ENCODE measurements at regions not wholly inside any gene's neighbourhood (a gene's known extent, or its start where the extent isn't known, plus 50 kb on each side); places are given as distances from the start of the nearest gene placed in this dataset.
"Not testable (repeated sequence)": the region's sequence is repeated elsewhere in the genome, so short reads cannot be mapped to it uniquely, and the experiment has no call there.

GRCh38 chr3:135558150-135558783, 407.3 kb upstream of the PPP2R3A start:
- DNase-seq (ENCODE audit: low read depth) = no peak

GRCh38 chr3:135558906-135559305, 406.6 kb upstream of the PPP2R3A start:
- DNase-seq (ENCODE audit: low read depth) = no peak

- DNase-seq (ENCODE audit: low read depth) = no peak
These were observed 405.7 kb upstream of the PPP2R3A start for GRCh38 chr3:135559802-135560201.

- DNase-seq (ENCODE audit: low read depth) = no peak
These were observed 404.7 kb upstream of the PPP2R3A start for GRCh38 chr3:135560847-135561246.

GRCh38 chr3:135564696-135565095, 400.8 kb upstream of the PPP2R3A start:
- DNase-seq (ENCODE audit: low read depth) = no peak

GRCh38 chr3:135565546-135565945, 400.0 kb upstream of the PPP2R3A start:
- DNase-seq (ENCODE audit: low read depth) = no peak

GRCh38 chr3:135567223-135567622, 398.3 kb upstream of the PPP2R3A start:
- no peak for DNase-seq (ENCODE audit: low read depth)

GRCh38 chr3:135576751-135577150, 388.8 kb upstream of the PPP2R3A start:
- DNase-seq (ENCODE audit: low read depth) = no peak

GRCh38 chr3:135581806-135582205, 383.7 kb upstream of the PPP2R3A start:
- no peak for DNase-seq (ENCODE audit: low read depth)

- no peak for DNase-seq (ENCODE audit: low read depth)
These were observed 382.7 kb upstream of the PPP2R3A start for GRCh38 chr3:135582800-135583199.

- no peak for DNase-seq (ENCODE audit: low read depth)
These were observed 369.0 kb upstream of the PPP2R3A start for GRCh38 chr3:135596563-135596962.

GRCh38 chr3:135597855-135598254, 367.7 kb upstream of the PPP2R3A start:
- DNase-seq (ENCODE audit: low read depth) = no peak

GRCh38 chr3:135598597-135598996, 366.9 kb upstream of the PPP2R3A start:
- DNase-seq (ENCODE audit: low read depth) = no peak

GRCh38 chr3:135604512-135604911, 361.0 kb upstream of the PPP2R3A start:
- not testable (repeated sequence) for DNase-seq (ENCODE audit: low read depth)

GRCh38 chr3:135618123-135618522, 347.4 kb upstream of the PPP2R3A start:
- DNase-seq (ENCODE audit: low read depth) = no peak

- no peak for DNase-seq (ENCODE audit: low read depth)
These were observed 344.2 kb upstream of the PPP2R3A start for GRCh38 chr3:135621184-135621920.

- DNase-seq (ENCODE audit: low read depth) = no peak
These were observed 343.3 kb upstream of the PPP2R3A start for GRCh38 chr3:135622215-135622614.

- DNase-seq (ENCODE audit: low read depth) = no peak
These were observed 342.9 kb upstream of the PPP2R3A start for GRCh38 chr3:135622656-135623055.

- DNase-seq (ENCODE audit: low read depth) = no peak
These were observed 342.0 kb upstream of the PPP2R3A start for GRCh38 chr3:135623558-135623957.

- no peak for DNase-seq (ENCODE audit: low read depth)
These were observed 338.5 kb upstream of the PPP2R3A start for GRCh38 chr3:135627057-135627456.

- DNase-seq (ENCODE audit: low read depth) = no peak
These were observed 335.7 kb upstream of the PPP2R3A start for GRCh38 chr3:135629701-135630408.

- no peak for DNase-seq (ENCODE audit: low read depth)
These were observed 332.9 kb upstream of the PPP2R3A start for GRCh38 chr3:135632556-135633065.

- no peak for DNase-seq (ENCODE audit: low read depth)
These were observed 332.4 kb upstream of the PPP2R3A start for GRCh38 chr3:135633078-135633477.

All from T follicular helper cell (primary cell).